ENCODE measurements at regions not wholly inside any gene's neighbourhood (a gene's known extent, or its start where the extent isn't known, plus 50 kb on each side); places are given as distances from the start of the nearest gene placed in this dataset.

DNA sequence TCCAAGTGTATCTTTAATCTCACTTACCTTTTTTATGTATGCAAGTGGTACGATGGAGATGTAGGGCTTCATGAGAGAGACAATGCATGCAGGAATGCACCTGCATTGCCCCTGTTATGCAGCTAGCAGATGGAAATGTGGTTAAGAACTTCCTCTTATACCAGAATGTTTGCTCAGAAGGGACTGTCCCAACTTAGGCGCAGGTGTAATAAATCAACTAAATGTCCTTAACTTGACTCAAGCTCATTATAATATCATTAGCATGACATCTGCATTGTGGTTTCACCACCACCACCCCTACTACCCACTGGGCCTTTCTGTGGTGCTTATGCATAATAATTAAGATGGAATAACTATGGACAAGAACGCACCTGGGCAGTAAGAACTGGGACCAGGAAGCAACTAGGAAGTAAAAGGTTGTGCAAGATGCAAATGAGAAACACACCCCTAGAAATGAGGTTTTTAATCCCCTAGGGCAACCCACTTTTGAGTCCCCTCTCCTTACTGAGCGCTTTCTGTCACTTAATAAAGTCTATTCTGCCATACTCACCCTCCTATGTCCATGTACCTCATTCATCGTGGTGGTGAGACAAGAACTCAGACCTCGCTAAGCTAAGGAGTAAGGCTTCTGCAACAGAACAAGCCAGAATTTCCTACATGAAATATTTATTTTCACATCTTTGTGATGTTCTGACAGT lies 1103.3 kb upstream of the B3GALT2 start:
- no peak for DNase-seq

GRCh38 chr1:194288238-194288637 lies 1101.8 kb upstream of the B3GALT2 start:
- no peak for DNase-seq

- no peak for DNase-seq
These were observed 1095.0 kb upstream of the B3GALT2 start for GRCh38 chr1:194281376-194281775.

DNA sequence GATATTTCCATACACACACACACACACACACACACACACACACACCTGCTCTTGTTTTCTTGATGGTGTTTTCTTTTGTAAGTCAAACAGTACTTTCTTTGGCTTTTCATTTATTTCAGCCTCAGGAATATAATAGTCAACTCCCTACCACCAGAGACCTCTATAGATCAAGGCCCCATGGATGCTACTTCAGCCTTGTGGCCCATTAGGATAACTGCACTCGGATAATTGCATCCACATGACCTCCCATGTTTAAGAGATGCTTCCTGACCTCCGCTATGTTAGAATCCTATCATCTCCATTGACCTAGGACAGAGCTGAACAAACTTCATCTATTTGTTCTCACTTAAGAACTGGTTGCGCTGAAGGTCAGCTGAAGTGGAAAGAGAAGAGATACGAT lies 1094.0 kb upstream of the B3GALT2 start:
- no peak for DNase-seq

DNA sequence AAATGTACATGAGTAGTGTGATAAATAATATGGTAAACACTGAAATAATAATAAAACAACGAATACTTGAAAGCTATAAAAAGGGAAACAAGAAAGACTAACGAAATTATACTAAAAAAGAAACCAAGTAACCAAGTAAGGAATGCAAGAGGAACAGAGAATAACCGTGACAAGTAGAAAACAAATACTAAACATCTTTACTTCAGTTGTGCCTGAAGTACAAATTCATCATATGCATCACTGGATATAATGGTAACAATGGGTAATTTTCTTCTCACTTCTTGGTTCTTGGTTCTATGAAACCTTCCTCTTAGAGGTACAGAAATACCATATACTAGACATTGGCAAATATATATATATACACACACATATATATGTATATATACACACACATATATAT lies 1093.6 kb upstream of the B3GALT2 start:
- no peak for DNase-seq

- no peak for DNase-seq
These were observed 1091.5 kb upstream of the B3GALT2 start for GRCh38 chr1:194277927-194278326.

- DNase-seq, result no peak
These were observed 1087.2 kb upstream of the B3GALT2 start for GRCh38 chr1:194273660-194274059.

DNA sequence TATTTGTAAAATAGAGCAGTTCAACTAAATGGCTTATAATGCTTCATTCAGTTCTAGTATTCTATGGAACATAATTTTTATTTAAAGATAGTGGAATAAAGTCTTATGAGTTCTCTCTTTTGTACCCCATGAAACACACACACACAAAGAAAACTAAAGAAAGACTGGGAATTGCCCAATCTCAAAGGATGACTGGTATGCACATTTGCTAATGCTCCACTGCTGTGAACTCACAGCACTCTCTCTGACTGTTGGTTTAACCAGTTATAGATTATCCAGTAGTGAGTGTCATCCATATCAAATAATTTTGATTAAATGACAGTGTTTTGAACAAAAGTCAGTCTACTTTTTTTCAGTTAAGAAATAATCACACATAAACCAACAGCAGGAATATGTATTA lies 1082.4 kb upstream of the B3GALT2 start:
- no peak for DNase-seq

GRCh38 chr1:194267021-194267420 lies 1080.6 kb upstream of the B3GALT2 start:
- DNase-seq, result no peak

- DNase-seq, result no peak
These were observed 1069.6 kb upstream of the B3GALT2 start for GRCh38 chr1:194256010-194256409.

DNA sequence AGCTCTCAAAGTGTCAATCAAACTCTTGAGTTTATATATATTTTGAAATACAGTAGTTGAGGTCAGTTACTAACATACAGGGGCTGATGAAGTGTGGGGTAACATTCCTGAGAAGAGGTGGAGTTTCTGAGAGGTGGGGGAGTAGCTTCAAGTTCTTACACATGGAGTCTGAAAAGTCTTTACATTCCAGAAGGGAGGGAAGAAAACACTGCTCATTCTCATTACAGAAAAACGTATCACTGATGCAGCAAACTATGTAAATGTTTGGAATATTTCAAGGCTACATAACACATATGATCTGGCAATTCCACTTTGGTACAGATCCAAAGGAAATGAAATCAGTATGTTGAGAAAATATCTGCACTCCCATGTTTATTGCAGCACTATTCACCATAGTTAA lies 1065.8 kb upstream of the B3GALT2 start:
- no peak for DNase-seq

GRCh38 chr1:194241215-194241614 lies 1054.8 kb upstream of the B3GALT2 start:
- no peak for DNase-seq

GRCh38 chr1:194233069-194233468 lies 1046.7 kb upstream of the B3GALT2 start:
- DNase-seq, result no peak

- no peak for DNase-seq
These were observed 1044.1 kb upstream of the B3GALT2 start for GRCh38 chr1:194230351-194231144.

DNA sequence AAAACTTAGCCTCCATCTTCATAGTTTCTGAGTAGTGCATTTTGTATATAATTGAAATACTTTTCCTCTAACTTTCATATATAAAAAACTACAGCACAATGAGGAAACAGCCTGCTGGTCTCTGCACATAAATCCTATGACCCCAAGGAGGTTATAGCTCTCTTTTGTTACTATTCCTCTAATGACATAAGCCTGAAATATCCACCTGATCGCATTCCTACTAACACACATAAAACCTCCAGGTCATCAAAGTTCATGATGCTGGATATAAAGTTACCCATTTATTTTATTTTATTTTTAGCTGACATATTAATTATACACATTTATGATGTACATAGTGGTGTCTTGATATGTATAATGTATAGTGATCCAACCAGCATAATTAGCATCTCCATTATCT lies 1042.0 kb upstream of the B3GALT2 start:
- DNase-seq, result no peak

DNA sequence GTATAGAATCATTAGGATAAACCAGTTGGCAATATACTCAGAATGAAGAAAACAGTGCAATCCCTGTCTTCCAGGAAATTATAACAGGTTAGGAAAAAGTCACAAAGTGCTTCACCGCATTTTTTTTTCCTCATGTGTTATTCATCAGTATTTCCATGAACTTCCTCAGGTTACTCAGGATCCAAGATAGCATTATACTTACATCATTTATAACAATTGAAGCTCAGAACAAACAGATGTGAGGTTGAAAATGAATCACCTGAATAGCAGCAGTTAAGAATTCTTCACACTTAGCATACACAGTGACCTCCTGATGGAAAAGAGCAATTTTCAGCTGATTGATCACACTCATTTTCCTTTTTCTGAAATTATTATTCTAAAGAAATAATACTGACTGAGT lies 1040.7 kb upstream of the B3GALT2 start:
- DNase-seq, result no peak

- DNase-seq, result peak; percentile 35
These were observed 1039.4 kb upstream of the B3GALT2 start for GRCh38 chr1:194225821-194226220.

GRCh38 chr1:194223596-194223995 lies 1037.2 kb upstream of the B3GALT2 start:
- DNase-seq, result no peak

DNA sequence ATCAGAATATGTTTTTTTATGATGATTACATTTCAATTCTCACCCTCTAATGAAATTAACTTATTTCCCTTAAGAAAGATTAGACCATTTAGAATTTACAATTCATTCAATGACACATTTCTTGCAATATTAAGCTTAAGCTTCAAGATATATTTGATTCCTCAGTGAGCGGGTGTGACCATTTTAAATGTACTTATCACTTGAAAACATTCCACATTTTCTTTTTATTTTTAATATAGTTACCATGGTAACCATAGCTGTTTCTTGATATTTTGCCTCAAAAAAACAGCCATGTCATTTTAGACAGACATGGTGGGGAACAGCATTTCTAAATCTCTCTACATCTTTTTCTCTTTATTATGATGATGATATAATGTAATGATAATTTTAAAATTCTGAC lies 1029.0 kb upstream of the B3GALT2 start:
- DNase-seq, result peak; percentile 79

DNA sequence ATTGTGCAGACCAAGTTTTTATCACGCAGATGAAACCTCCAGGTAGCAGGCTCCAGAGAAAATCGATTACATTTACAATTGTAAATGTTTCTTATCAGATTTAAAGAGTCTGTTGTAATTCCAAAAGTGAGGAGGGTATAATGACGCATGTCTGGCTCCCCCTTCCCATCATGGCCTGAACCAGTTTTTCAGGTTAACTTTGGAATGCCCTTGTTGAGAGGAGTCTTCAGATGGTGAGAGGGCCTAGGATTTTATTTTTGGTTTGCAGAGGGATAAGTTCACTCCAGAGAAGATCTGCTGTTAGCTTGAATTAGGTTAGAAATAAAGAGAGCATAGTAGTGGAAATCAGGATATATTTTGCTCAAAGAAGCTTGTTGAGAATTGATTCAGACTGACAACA lies 1028.3 kb upstream of the B3GALT2 start:
- DNase-seq, result no peak

- no peak for DNase-seq
These were observed 1023.5 kb upstream of the B3GALT2 start for GRCh38 chr1:194209920-194210319.

DNA sequence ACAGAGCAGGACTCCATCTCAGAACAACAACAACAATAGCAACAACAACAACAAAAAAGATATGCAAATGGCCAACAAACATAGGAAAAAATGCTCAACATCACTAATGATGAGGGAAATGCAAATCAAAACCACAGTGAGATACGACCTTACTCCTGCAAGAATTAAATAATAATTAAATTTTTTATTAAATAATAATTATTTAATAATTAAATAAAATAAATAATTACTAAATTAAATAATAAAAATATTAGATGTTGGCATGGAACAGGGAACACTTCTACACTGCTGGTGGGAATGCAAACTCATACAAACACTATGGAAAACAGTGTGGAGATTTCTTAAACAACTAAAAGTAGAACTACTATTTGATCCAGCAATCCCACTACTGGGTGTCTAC lies 1022.3 kb upstream of the B3GALT2 start:
- no peak for DNase-seq

DNA sequence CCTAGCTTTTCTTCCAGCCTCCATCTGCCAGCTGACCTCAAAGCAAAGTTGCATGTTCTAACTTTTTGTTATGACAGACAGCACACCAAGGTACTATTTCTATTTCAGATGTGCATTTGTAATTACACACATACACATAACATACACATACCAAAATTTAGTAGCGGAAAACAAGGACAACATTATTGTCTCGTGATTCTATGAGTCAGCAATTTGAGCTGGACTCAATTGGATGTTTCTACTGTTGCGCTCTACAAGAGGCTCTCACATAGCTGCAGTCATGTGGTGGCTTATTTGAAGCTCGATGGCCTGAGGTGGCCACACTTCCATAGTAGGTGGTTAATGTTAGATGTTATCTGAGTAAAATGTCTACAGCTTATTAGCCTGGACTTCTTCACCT lies 1010.1 kb upstream of the B3GALT2 start:
- no peak for DNase-seq

DNA sequence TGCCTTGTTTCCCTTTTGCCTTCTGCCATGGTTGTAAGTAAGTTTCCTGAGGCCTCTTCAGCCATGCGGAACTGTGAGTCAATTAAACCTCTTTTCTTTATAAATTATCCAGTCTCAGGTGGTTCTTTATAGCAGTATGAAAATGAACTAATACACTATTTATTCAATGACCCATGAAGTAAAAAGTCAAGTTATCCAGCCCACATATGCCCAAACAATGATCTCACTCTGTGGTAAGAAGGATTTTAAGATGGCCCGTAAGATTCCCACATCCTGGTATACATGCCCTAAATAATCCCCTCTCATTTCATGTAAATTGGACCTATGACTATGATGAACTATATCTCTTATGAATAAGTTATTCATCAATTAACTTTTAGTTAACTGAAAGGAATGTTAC lies 1008.3 kb upstream of the B3GALT2 start:
- DNase-seq, result no peak

- DNase-seq, result no peak
These were observed 998.6 kb upstream of the B3GALT2 start for GRCh38 chr1:194184974-194185373.

All from hematopoietic multipotent progenitor cell treated with erythropoietin and hydrocortisone succinate and interleukin-3 and kit ligand, for 8 days (in vitro differentiated cells).